HUES6 (cell line): ENCODE measurements at regions not wholly inside any gene's neighbourhood (a gene's known extent, or its start where the extent isn't known, plus 50 kb on each side); places are given as distances from the start of the nearest gene placed in this dataset.

ENCODE experiments used
- H3K27ac ChIP-seq: 2 replicates; pipeline ENCODE4 v1.7.0; 2013; ENCODE audit warnings: low read depth, mild to moderate bottlenecking, low read length, inconsistent platforms
- H3K27me3 ChIP-seq: 2 replicates; pipeline ENCODE4 v1.6.1; 2013; ENCODE audit warnings: low read length; ENCODE audit not compliant: control insufficient read depth, insufficient read depth
- H3K36me3 ChIP-seq: 2 replicates; pipeline ENCODE4 v1.6.1; 2013; ENCODE audit warnings: low read length; ENCODE audit not compliant: control insufficient read depth, insufficient read depth
- H3K4me1 ChIP-seq: 2 replicates; pipeline ENCODE4 v1.6.1; 2013; ENCODE audit warnings: low read length; ENCODE audit not compliant: control insufficient read depth, insufficient read depth
- H3K4me3 ChIP-seq: 2 replicates; pipeline ENCODE4 v1.5.1; 2013; ENCODE audit warnings: low read depth, low read length
- H3K9ac ChIP-seq: one replicate; pipeline ENCODE4 v1.6.1; 2013; ENCODE audit warnings: mild to moderate bottlenecking, low read length
- H3K9me3 ChIP-seq: 2 replicates; pipeline ENCODE4 v1.6.1; 2013; ENCODE audit warnings: low read depth, low read length; ENCODE audit not compliant: control insufficient read depth, insufficient read depth

GRCh38 chr3:34012102-34012461 lies 213.7 kb downstream of the PDCD6IP start:
- H3K27me3 ChIP-seq: no peaks in the 10 kb centered on the region
- no peak overlapping the region for H3K9ac ChIP-seq
- H3K4me1 ChIP-seq: peaks cover 35% of the 10 kb centered on the region
- H3K36me3 ChIP-seq: no peaks in the 10 kb centered on the region
- H3K4me3 ChIP-seq: no peak overlapping the region
- no peak overlapping the region for H3K27ac ChIP-seq
- no peaks in the 10 kb centered on the region for H3K9me3 ChIP-seq

GRCh38 chr3:34013818-34014570 lies 215.6 kb downstream of the PDCD6IP start:
- H3K27me3 ChIP-seq: no peaks in the 10 kb centered on the region
- no peak overlapping the region for H3K27ac ChIP-seq
- no peak overlapping the region for H3K4me3 ChIP-seq
- no peak overlapping the region for H3K9ac ChIP-seq
- no peaks in the 10 kb centered on the region for H3K36me3 ChIP-seq
- H3K4me1 ChIP-seq: peaks cover 18% of the 10 kb centered on the region; the same call in 1 of the 2 replicates
- no peaks in the 10 kb centered on the region for H3K9me3 ChIP-seq

GRCh38 chr3:34015204-34016142 lies 217.0 kb downstream of the PDCD6IP start:
- no peaks in the 10 kb centered on the region for H3K36me3 ChIP-seq
- H3K4me1 ChIP-seq: peaks cover 9% of the 10 kb centered on the region; the same call in 1 of the 2 replicates
- no peak overlapping the region for H3K9ac ChIP-seq
- H3K9me3 ChIP-seq: no peaks in the 10 kb centered on the region
- H3K4me3 ChIP-seq: no peak overlapping the region
- no peak overlapping the region for H3K27ac ChIP-seq
- H3K27me3 ChIP-seq: no peaks in the 10 kb centered on the region

- no peak overlapping the region for H3K27ac ChIP-seq
Measured at GRCh38 chr3:34016925-34017587, 218.6 kb downstream of the PDCD6IP start.

GRCh38 chr3:34017757-34018156 lies 219.3 kb downstream of the PDCD6IP start:
- no peaks in the 10 kb centered on the region for H3K9me3 ChIP-seq
- no peaks in the 10 kb centered on the region; the same call in 1 of the 2 replicates for H3K4me1 ChIP-seq
- no peak overlapping the region for H3K4me3 ChIP-seq
- no peak overlapping the region for H3K9ac ChIP-seq
- no peaks in the 10 kb centered on the region for H3K27me3 ChIP-seq
- no peak overlapping the region for H3K27ac ChIP-seq
- no peaks in the 10 kb centered on the region for H3K36me3 ChIP-seq

More at GRCh38 chr3:34016925-34017587, 218.6 kb downstream of the PDCD6IP start:
- Histone ChIP-seq H3K4me1 (peaks cover 5% of the 10 kb centered on the region; the same call in 1 of the 2 replicates), H3K27me3 (no peaks in the 10 kb centered on the region), H3K9me3 (no peaks in the 10 kb centered on the region), H3K36me3 (no peaks in the 10 kb centered on the region), H3K9ac (no peak overlapping the region), H3K4me3 (no peak overlapping the region)

GRCh38 chr3:34019158-34019557 lies 220.7 kb downstream of the PDCD6IP start:
- Histone ChIP-seq H3K4me3 (no peak overlapping the region), H3K27ac (no peak overlapping the region), H3K9me3 (no peaks in the 10 kb centered on the region), H3K36me3 (no peaks in the 10 kb centered on the region), H3K4me1 (no peaks in the 10 kb centered on the region), H3K9ac (no peak overlapping the region), H3K27me3 (no peaks in the 10 kb centered on the region)

- Histone ChIP-seq H3K9me3 (no peaks in the 10 kb centered on the region), H3K4me3 (no peak overlapping the region), H3K27ac (no peak overlapping the region), H3K27me3 (no peaks in the 10 kb centered on the region), H3K9ac (no peak overlapping the region), H3K36me3 (no peaks in the 10 kb centered on the region), H3K4me1 (no peaks in the 10 kb centered on the region)
Measured at GRCh38 chr3:34020170-34020569, 221.7 kb downstream of the PDCD6IP start.

GRCh38 chr3:34020726-34021680 lies 222.6 kb downstream of the PDCD6IP start:
- Histone ChIP-seq H3K36me3 (no peaks in the 10 kb centered on the region), H3K4me1 (no peaks in the 10 kb centered on the region), H3K9me3 (no peaks in the 10 kb centered on the region), H3K9ac (no peak overlapping the region), H3K4me3 (no peak overlapping the region), H3K27ac (no peak overlapping the region), H3K27me3 (no peaks in the 10 kb centered on the region)

GRCh38 chr3:34022147-34022546 lies 223.7 kb downstream of the PDCD6IP start:
- no peaks in the 10 kb centered on the region for H3K9me3 ChIP-seq
- no peak overlapping the region for H3K9ac ChIP-seq
- no peaks in the 10 kb centered on the region for H3K36me3 ChIP-seq
- no peaks in the 10 kb centered on the region for H3K4me1 ChIP-seq
- no peak overlapping the region for H3K27ac ChIP-seq
- no peaks in the 10 kb centered on the region for H3K27me3 ChIP-seq
- no peak overlapping the region for H3K4me3 ChIP-seq
